ENCODE measurements at regions not wholly inside any gene's neighbourhood (a gene's known extent, or its start where the extent isn't known, plus 50 kb on each side); places are given as distances from the start of the nearest gene placed in this dataset.

GRCh38 chr14:106490442-106490841 lies 964.1 kb downstream of the TMEM121 start:
- ChIA-PET POLR2A (ENCODE audit: partially characterized antibody) (no interaction called here), CTCF (ENCODE audit: partially characterized antibody) (interaction anchor here (0.6 to 1.5 kb wide), 2 partner anchors 73 to 77 kb away, joined by 3 read pairs; no protein-coding TSS in a partner anchor)
- no peak overlapping the region for H2AFZ ChIP-seq (ENCODE audit: low read length)
- no peak overlapping the region for H4K5ac ChIP-seq (ENCODE audit: insufficient read length, low read depth, low read length)
- no peak overlapping the region for H2BK5ac ChIP-seq (ENCODE audit: low read depth, low read length)
- no peaks in the 10 kb centered on the region for H4K20me1 ChIP-seq (replicated peaks in 1 of 2; ENCODE audit: control insufficient read depth in 1 of 2, insufficient read depth in 2 of 2, low read length in 2 of 2)
- no peak overlapping the region for H2BK20ac ChIP-seq (ENCODE audit: low read length)
- no peak overlapping the region for H3K27ac ChIP-seq (ENCODE audit: low read depth, low read length)
- no peak overlapping the region for H2BK12ac ChIP-seq (ENCODE audit: low read depth, low read length)
- DNase-seq (ENCODE audit: low read depth in 1 of 2, low spot score in 2 of 2) (no peak), FAIRE-seq (no peak)
- H3K18ac ChIP-seq (ENCODE audit: extremely low read depth, low read length) = no peak overlapping the region
- H2AK5ac ChIP-seq (ENCODE audit: low read depth, low read length) = no peak overlapping the region
- WGBS, 2 experiments (ENCODE audit: extremely low coverage in 1 of 2, insufficient coverage in 1 of 2, insufficient read length in 1 of 2, insufficient replicate concordance in 2 of 2, low coverage in 1 of 2, low lambda C conversion rate in 2 of 2, missing lambda C conversion rate in 1 of 2) = 60% methylated on average over 5 of the region's 5 CpGs; no CpG with 5 or more reads in 1 of the 2 experiments
- H3K79me2 ChIP-seq (ENCODE audit: control insufficient read depth in 1 of 2, insufficient read depth in 2 of 2, low read length in 2 of 2) = no peaks in the 10 kb centered on the region
- H3K14ac ChIP-seq (ENCODE audit: insufficient read length) = no peak overlapping the region
- no peak overlapping the region for H4K91ac ChIP-seq (replicated peaks; ENCODE audit: insufficient read length, low read length)
- no peak overlapping the region for H3K56ac ChIP-seq (replicated peaks; ENCODE audit: insufficient read length, low read depth, low read length)
- no peak overlapping the region for H3K4me2 ChIP-seq (ENCODE audit: insufficient read depth in 1 of 2, low read depth in 2 of 2, low read length in 2 of 2)
- H3K27me3 ChIP-seq (replicated peaks in 1 of 4; ENCODE audit: control insufficient read depth in 3 of 4, extremely low read depth in 1 of 4, insufficient read depth in 3 of 4, low read length in 3 of 4) = no peaks in the 10 kb centered on the region
- no peaks in the 10 kb centered on the region for H3K23me2 ChIP-seq (ENCODE audit: low read depth, low read length)
- no peak overlapping the region for H3K23ac ChIP-seq (ENCODE audit: insufficient read length)
- no peak overlapping the region for H3K4me3 ChIP-seq (ENCODE audit: extremely low read depth in 1 of 4, insufficient read depth in 2 of 4, low read depth in 3 of 4, low read length in 4 of 4)
- H2BK15ac ChIP-seq (ENCODE audit: low read length) = no peak overlapping the region
- TF ChIP-seq RXRA (IDR thresholded peaks at IDR 0.05; ENCODE audit: insufficient read depth, low read depth, low read length) (no peak), SP2 (IDR thresholded peaks at IDR 0.05; ENCODE audit: low read length) (no peak), E2F6 (IDR thresholded peaks at IDR 0.05) (no peak)
- no peak overlapping the region for H3K4ac ChIP-seq (replicated peaks; ENCODE audit: insufficient read length, low read depth, low read length)
- no peak overlapping the region for H2BK120ac ChIP-seq (replicated peaks; ENCODE audit: low read depth, low read length)
- H3K4me1 ChIP-seq (replicated peaks in 1 of 4; ENCODE audit: control insufficient read depth in 3 of 4, insufficient read depth in 4 of 4, low read length in 3 of 4) = no peaks in the 10 kb centered on the region
- H3K79me1 ChIP-seq (ENCODE audit: low read depth, low read length) = no peaks in the 10 kb centered on the region
- no peak overlapping the region for H3K9ac ChIP-seq (replicated peaks in 1 of 4; ENCODE audit: extremely low read depth in 1 of 4, low read depth in 3 of 4, low read length in 3 of 4)
- H3K9me3 ChIP-seq (ENCODE audit: insufficient read depth in 2 of 2, low read depth in 1 of 2, low read length in 1 of 2) = peaks cover 65 to 80% of the 10 kb centered on the region in 2 experiments
- H3K36me3 ChIP-seq (ENCODE audit: control insufficient read depth in 2 of 4, insufficient read depth in 4 of 4, low read length in 3 of 4) = no peaks in the 10 kb centered on the region
- H4K8ac ChIP-seq (ENCODE audit: extremely low read depth, insufficient read depth, low read length) = no peak overlapping the region

All from H1 (cell line).